ENCODE measurements at regions not wholly inside any gene's neighbourhood (a gene's known extent, or its start where the extent isn't known, plus 50 kb on each side); places are given as distances from the start of the nearest gene placed in this dataset.

DNA sequence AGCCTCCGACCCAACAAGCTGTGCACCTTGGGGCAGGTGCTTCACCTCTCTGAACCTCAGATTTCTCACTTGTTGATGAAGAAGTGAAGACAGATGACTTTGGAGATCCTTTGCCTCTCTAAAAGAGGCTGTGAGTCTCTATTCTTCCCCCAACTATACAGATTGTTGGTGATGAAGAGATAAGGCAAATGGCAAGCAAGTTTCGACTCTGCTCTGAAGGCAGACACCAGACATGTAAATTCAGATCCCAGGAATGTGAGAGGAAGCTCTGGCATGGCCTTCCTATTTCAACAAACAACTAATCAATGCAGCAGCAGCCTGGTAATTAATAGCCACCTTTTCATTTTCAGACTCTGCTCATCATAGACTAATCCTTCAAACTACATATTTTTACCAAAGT is 74.2 kb upstream of the EGR2 start:
- TF ChIP-seq EZH2 (IDR thresholded peaks at IDR 0.05) (no peak), POLR2AphosphoS5 (IDR thresholded peaks at IDR 0.05; ENCODE audit: borderline replicate concordance, low read depth, low read length) (no peak), FOXP2 (optimal IDR thresholded peaks at IDR 0.05; ENCODE audit: control extremely low read depth, extremely low read length, insufficient read depth) (no peak)

Data from SK-N-MC (cell line).